ENCODE measurements at regions not wholly inside any gene's neighbourhood (a gene's known extent, or its start where the extent isn't known, plus 50 kb on each side); places are given as distances from the start of the nearest gene placed in this dataset.
"Not testable (repeated sequence)": the region's sequence is repeated elsewhere in the genome, so short reads cannot be mapped to it uniquely, and the experiment has no call there.

DNA sequence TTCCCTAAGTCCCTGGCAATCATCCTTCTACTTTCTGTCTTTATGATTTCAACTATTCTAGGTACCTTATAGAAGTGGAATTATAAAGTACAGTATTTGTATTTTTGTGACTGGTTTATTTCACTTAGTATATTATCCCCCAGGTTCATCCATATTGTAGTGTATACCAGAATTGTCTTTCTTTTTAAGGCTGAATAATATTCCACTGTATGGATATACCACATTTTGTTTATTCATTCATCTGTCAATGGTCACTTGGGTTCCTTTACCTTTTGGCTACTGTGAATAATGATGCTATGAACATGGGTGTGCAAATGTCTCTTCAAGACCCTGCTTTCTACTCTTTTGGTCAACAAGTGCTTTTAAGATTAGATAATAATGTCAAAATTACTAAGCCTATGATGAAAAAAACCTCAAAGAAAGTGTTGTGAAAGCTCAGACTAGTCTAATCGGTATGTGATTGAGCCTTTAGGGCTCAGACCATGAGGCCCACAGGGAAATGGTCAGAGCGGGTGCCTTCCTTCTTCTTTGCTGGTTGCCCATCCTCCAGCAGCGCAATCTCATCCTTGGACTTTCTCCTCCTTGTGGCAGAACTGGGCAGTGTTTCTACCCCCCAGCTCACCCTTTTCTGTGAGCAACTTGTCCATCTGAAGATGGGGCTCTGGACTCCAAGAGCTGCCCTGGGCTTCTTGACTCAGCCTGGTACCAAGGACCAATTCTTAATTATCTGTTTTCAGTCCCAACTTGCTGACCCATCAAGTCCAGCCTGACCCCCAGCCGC, 105.4 kb downstream of the TTC8 start:
- no peak for DNase-seq

DNA sequence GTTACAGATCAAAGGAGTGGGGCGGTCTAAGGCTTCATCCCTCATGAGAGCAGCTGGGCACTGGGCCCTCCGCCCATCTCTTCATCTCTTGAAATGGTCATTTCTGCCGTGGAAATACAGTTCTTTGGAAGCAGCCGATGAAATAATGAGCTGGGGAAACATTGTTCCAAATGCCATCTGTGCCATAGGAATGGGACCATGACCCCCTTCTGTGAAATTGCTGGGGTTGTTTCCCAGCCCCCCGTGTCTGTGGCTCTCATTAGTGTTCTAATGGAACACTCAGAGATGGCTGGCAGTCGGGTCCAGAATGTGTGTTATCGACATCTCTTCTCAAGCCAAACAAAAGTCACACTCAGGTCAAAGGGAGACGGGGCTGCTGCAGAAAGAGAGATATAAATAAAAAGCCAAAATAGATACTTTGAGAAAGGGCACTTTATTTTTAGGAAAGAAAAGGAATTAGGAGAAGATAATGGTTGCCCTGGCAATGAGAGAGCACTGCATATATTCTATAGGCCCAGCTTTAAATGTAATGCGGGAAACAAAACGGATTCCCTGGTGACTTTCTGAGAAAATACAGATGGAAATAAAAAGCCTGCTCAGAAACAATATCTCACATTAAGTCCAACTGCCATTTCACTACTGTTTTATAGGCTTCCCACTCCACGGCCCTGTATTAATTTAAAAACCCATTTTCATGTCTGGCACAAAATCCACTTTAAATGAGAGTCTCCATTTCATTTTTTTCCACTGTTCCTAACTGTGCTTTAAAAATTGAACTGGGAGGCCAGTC, 107.1 kb downstream of the TTC8 start:
- DNase-seq = no peak

DNA sequence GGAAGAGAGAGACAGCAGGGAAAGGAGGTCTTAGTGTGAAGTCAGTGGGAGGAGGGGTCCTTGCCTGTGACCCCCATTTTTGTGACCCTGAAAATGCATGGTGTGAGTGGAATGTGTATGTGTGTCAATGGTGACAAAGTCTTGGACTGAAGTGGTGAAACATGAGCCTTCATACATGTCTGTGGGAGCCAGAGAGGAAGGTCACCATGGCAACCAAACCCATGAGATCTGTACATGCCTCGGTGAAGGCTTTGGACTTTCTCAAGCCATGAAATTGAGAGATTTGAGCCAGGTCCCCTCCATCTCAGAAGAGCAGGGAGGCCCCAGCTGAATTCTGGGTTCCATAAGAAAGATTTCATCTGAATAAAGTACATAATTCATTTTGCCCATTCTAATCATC, 108.7 kb downstream of the TTC8 start:
- no peak for DNase-seq

DNA sequence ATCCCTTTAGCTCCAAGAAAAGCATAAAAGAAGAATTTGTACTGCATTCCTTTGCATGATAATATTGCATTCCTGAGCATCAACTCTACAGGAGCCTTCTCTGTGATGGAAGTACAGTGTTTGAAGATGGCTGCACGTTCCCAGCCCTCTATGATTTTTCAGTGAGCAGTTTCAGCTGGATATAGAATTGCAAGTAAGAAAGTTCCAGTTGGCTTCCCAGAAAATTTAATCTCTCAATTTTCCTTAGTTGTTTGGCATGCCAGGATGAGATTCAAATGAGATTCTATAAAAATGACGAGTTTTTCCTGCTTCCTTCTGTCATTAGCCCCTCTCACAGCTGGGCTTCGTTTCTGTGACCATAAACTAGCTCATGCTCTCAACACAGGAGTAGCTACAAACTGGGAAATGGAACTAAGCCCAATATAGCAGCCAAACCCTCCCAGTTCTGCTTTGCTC, 109.9 kb downstream of the TTC8 start:
- no peak for DNase-seq

DNA sequence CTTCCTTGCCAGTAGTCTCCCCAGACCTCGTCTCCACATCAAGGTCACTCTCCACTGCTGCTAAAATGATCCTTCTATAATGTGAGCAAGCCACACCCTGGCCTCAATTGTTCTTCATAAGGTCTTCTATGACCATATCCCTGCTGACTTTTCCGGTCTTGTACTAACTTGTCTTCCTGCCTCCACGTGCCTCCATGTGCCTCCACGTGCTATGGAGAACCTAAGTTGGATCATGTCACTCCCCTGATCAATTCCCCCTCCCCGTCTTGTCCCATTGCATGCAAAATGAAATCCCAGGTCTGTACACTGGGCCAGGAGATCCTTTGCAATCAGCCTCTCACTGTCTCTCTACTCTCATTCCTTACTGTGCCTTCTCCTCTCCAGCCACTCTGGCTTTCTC, 110.6 kb downstream of the TTC8 start:
- DNase-seq = no peak

DNA sequence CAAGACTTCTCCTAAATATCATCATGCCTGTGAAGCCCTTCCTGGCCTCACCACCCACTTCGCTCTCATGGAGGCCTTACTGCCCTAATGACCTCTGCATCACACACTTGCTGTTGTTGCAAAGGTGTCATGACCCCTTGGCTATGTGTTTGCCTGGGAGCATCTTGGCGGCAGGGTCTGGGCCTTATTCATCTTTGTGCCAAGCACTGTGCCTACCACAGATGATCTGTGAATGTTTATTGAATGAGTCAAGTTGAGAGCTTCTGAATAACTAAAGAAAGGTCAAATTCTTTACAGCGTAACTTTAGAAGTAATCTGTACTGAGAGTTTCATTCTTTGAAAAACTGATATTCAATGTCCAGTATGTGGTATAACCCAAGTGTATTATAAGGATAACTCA, 113.3 kb downstream of the TTC8 start:
- DNase-seq = no peak

DNA sequence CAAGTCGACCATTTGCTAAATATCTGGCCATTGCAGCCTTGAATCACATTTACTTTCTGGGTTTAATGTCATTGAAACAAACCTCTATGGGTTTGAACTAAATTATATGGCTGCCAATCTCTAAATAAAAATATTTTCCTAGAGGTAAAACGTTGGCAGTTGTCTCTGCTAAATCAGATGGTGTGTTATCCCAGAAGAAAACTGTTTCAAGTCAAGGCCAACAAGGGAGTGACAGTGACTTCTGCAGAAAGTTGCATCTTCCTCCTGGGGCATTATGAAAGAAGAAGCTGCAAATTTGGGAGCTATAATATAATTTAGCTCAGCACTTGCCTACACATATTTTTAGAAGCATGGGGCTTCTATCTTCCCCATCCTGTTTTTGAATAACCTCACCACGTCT, 116.2 kb downstream of the TTC8 start:
- DNase-seq = no peak

DNA sequence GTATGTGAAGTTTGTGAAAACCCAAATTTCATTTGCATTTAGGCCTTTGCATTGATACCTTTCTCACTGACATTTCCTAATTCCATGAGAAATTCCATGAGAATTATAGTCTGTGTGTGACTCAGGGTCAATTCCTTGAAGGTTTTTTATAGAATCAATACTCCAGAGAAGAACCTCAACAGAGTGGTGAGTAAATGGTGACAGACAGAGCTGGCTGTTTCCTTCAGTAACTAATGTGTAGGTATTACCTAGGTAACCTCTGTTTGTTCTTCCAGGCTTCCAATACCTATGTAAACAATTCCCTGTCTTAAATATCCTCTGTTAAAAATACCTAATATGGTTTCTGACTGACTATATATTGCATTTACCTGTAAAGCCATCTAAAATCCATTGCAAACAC, 117.0 kb downstream of the TTC8 start:
- DNase-seq = no peak

DNA sequence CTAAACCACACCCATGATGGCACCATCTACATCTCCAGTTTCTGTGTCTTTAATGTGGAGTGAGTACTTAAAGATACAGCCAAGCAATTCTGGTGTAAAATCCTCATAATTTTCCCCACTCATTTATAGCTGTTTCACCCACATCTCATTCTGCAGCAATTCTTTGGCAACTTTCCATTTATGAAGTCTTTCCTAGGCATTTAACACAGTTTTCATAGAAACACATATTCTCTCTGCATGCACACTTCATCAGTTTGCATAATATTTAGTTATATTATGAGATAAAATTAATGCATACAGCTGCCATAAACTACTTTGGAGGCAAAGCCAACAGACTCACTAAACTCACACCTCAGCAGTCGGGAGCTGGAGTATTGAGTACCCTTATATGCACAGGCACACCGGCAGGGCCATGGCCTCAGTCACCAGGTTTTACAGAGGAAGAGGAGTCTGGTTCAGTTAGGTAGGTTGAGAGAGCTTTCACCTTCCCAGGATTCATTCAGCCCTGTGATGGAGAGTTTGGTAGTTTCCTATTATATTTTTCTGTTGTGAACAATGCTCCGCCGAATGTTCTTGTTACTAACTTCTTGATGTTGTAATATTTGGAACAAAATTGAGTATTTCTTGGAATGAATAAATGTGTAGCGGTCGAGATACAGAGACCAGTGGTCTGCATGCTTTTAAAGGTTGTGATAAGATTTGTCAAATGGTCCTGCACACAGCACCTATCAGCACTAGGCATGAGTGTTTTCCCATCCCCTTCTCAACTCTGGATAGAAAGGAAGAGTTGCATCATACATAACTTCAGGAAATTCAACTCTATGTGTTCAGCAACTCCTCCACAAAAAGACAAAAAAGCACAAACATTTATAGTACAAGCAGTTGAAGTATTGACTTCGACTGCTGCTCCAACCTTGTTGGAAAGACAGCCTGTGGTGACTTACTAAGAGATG, 123.5 kb downstream of the TTC8 start:
- no peak for DNase-seq

DNA sequence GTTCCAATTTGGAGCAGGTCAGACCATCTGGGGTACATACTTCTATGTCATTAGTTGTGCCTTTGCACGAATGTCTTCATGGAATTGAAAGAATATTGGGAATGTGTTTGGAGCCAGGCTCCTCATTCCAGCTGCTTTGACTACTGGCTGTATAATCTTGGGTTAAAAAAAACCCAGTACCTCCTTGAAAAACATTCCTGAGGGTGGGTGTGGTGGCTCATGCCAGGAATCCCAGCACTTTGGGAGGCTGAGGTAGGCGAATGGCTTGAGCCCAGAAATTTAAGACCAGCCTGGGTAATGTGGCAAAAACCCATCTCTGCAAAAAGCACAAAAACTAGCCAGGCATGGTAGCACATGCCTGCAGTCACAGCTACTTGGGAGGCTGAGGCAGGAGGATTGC, 125.6 kb downstream of the TTC8 start:
- no peak for DNase-seq

DNA sequence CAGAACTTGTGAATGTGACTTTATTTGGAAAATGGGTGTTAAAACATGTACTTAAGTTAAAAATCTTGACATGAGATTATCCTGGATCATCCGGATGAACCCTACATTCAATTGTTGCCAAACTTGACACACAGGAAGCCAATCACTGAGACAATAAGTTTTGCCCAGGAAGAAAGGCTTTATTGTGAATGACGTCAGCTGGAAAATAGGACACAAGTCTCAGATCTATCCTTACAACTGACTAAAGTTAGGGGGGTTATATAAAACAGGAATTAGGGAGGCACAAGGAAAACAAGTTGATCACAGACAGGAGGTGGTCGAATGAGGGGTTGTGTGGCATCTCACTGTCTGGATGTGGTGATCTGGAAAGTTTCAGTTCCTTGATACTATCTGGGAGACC, 126.9 kb downstream of the TTC8 start:
- no peak for DNase-seq

DNA sequence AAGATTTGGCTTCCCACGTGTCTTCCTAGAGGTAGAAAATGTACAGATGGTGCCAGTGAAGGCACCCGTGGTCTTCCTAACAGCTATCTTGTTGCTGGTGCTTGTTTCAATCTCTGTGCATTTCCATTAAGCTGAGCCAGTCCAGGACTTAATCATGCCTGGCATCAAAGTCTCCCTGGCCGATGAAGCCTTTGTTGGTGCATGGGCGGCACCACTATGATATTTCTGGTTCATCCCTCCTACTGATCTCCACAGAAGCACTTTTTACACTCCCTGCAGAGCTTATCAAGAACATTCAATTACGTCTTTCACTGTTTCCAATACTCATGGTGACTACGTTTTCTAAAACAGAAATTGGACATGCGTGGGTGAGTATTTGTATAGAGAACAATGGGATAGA, 128.4 kb downstream of the TTC8 start:
- DNase-seq = no peak

DNA sequence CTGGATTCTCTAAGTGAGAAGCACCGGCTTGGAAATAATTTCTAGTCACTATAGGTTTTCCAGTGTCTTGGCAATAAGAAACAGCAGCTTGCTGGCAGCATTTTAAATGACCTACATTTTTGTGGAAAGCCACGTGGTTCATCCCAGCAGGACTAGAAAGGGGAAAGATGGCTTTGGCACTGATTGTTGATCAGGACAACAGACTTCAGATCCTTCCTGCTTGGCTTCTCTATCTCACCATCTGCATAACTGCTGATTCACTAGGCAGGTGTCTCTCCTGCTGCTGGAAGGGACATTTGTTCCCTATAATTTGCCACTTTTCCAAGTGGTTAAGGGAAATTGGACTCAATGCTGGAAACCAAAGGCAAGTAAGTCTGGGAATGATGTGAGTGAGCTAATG, 131.0 kb downstream of the TTC8 start:
- DNase-seq = no peak

DNA sequence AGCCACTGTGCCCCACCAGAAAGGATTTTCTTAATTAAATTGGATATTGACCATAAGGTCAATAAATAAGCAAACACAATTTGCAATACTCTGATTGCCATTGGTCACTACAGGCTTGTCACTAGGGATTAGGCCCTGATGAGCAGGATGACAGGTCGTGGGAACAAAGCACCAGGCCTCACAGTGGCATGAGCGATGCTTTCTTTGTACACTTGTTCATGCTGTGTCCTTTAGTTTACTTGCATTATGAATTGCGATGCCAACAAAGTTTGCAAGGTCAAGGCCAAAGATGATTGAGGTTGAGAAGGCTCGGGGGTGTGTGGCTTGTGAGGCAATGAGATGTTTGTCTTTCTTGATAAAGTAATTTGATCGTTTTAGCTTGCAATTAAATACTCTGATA, 136.0 kb downstream of the TTC8 start:
- DNase-seq = no peak

DNA sequence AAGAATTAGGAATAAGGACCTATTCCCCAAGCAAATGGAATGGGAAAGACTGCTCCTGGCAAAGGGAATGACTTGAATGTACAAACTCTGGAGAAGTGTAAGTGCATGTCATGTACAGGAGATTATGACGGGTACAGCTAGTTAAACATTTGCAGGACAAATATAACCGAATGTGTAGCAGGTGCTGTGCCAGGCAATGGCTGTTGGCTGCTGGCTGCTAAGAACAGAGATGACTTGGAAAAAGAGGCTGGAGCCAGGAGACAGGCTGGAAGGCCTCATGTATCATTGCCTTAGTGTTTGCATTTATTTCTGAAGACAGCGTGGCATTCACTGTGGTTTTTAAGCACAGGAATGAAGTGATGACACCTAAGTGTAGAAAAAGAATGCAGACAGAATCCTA, 136.8 kb downstream of the TTC8 start:
- no peak for DNase-seq

DNA sequence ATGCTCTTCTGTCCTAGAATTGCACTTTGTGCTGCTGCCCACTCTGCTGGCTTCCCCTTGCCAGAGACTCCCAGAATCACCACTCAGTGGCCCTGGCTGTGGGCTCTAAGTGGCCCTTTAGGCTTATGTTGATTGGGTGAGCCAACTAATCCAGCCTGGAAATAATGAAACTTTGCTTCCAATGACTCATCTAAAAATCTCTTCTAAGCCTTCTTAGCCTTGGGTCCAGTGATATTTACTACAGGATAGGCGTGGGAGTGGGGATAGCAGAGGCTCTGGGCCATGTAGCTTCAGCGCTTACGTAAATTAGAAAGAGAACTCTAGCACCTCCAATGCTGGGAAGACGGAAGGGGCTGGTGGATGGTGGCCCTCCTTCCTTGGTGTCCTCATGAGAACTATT, 137.9 kb downstream of the TTC8 start:
- DNase-seq = no peak

DNA sequence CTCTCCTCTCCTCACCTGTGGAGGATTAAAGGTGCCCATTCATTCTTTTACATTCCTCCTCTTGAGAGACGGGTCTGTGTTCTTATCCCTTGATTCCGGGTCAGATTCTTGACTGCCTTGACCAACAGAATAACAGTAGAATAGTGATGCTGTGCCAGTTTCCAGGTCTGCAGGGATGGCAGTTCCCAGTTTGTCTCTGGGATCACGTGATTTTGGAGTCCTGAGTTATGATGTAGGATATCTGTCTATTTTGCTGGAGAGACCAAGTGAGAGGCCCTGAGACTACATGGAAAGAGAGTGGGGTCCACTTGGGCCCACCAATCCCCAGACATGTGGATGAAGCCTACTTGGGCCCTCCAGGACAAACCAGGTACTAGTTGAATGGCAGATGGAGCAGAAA, 142.8 kb downstream of the TTC8 start:
- DNase-seq = no peak

DNA sequence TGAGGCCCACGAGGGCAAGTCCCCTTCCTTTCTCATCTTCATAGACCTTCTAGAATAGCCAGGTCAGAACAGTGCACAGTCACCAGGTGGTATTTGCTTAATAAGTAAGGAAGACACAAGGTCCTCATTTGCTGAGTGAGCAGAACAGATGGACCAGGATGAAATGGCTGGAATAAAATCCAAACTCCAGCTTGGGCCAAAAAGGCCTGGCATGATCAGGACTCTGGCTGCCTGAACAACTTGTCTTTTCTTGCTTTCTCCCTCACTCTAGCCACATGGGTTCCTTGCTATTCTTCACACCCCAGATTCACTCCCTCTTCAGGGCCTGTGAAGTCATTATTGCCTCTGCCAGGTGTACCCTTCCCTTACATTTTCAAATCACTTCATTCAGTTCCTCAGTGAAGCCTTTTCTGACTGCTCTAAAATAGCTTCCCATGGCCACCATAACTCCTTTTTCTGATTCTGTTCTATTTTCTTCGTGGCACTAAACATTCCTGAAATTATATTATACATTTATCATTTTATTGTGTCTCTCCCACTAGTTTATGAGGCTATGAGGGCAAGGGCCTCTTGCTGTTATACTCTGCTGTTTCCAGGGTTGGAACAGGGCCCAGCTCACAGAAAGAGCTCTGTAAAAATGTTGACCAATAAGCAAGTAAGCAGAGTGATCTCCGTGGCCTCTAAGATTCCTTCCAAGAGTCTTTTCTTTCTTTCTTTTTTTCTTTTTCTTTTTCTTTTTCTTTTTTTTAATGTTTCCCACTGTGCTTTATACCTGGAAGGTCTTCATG, 150.8 kb downstream of the TTC8 start:
- DNase-seq = no peak

DNA sequence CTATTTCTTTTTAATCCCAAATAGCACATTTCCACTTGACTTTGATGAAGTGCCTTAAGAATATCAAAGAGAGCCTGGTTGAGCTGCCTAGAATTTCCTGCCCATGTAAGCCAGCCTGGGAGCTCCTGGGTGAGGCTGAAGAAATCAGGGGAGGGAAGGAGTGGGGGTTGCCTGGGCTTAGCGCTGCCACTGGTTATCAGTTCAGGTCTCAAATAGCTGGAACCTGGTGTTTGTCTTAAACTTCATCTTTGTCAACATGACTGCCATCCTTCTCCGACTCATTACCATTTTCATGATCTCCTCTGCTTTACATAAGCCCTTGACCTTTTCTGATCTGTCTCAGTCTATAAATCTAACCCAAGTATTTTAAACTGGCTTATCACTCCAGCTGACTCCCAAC, 151.5 kb downstream of the TTC8 start:
- no peak for DNase-seq

DNA sequence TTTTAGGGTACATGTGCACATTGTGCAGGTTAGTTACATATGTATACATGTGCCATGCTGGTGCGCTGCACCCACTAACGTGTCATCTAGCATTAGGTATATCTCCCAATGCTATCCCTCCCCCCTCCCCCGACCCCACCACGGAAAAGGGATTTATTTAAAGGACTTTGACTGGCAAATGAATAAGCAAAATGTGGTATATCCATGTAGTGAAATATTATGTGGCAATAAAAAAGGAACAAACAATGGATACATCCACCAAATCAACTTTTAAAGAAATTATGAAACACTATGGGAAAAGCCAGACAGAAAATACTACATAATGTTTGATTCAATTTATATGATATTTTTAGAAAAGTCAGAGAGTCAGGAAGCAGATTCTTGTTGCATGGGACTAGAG, 156.5 kb downstream of the TTC8 start:
- DNase-seq = not testable (repeated sequence)

DNA sequence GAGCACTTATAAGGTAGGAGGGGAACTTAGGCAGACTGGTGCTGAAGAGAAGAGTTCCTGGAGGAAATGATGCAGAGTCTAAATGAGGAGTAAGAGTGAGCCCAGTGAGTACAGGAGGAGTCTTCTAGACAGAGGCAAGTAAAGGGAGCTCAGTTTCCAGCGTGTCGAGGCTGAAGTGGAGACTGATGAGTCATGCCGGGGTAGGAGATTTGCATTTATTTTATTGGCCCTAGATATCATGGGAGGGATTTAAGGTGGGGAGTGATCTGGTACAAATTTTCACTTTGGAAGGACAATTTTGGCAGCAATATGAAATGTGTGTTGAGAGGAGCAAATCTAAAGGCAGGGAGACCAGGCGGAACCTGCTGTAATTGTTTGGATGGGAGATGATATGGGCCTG, 157.5 kb downstream of the TTC8 start:
- DNase-seq = no peak

DNA sequence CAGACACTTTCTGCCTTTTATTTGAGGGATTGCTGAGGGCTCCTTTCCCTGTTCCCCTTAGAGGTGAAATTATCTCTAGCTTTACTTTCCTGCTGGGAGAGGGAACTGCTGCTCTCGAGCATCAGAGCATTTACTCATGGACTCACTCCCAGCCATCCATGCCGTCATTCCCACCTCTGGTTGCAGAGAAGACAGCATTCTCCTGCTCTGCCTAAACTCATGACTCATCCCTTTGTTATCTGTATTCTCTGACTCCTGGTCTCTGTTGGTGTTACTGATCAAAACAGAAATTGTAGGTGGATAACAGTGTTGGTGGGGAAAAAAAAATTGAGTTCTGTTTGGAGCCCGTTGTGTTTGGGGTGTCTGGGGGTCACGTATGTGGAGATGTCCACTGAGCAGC, 159.3 kb downstream of the TTC8 start:
- DNase-seq = no peak

DNA sequence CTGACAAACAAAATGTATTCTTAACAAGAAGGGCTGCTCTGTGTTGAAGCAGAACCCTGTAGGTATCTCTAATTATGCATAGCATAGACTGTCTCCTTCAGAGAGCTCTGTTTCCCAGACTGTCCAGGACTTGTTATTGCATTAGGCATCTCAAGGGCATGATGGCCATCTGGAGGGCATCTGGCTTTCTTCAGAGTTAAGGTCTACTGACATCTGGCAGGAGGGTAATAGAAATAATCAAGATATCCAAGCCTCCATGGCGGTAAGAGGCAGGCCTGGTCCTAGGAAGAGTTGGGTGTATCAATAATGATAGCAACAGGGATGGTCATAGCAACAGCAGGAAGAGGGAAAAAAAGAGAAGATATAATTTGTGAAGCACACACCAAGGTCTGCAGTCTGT, 161.2 kb downstream of the TTC8 start:
- no peak for DNase-seq
